IMR-90 (cell line): ENCODE measurements at regions not wholly inside any gene's neighbourhood (a gene's known extent, or its start where the extent isn't known, plus 50 kb on each side); places are given as distances from the start of the nearest gene placed in this dataset.

Experiments used
- ATAC-seq: fragments of 200-7000 bp; cut with Tn5 transposase; 2 replicates; pipeline ENCODE4 v1.9.1; 2020; ENCODE audit warnings: low read depth, mild to moderate bottlenecking, moderate library complexity
- BruUV-seq: library from RNA; stranded (reverse); fragments of 400-500 nt; replicated peaks from 2 replicates; lab custom pipeline; 2021; lab: Mats Ljungman, UMichigan
- CTCF ChIA-PET: fragments of 300-600 bp; formaldehyde crosslinking; extraction: SDS; loops from one replicate; lab custom pipeline; 2021; ENCODE audit warnings: antibody characterized with exemption; lab: Yijun Ruan, JAX
- POLR2A ChIA-PET: fragments of 300-600 bp; sonication (Branson Sonifier 250); formaldehyde crosslinking; loops from one replicate; lab custom pipeline; 2022; ENCODE audit warnings: antibody characterized with exemption; ENCODE audit not compliant: unreplicated experiment; lab: Charles Lee
- DNase-seq: peaks from one replicate; pipeline ENCODE4 v3.0.0; 2013
- H2AFZ ChIP-seq: replicated peaks from 2 replicates; pipeline ENCODE3; 2013; ENCODE audit warnings: low read length, mild to moderate bottlenecking; ENCODE audit not compliant: poor library complexity
- H2AK5ac ChIP-seq: 2 replicates; pipeline ENCODE4 v1.6.1; 2013; ENCODE audit warnings: low read depth, low read length, inconsistent platforms
- H2AK9ac ChIP-seq: replicated peaks from 2 replicates; pipeline ENCODE3; 2013; ENCODE audit warnings: mild to moderate bottlenecking, low read depth, low read length, moderate library complexity; ENCODE audit not compliant: poor library complexity
- H2BK120ac ChIP-seq: 2 replicates; pipeline ENCODE4 v1.6.1; 2013; ENCODE audit warnings: low read depth, low read length, inconsistent platforms
- H2BK15ac ChIP-seq: 3 replicates; pipeline ENCODE4 v1.6.1; 2013; ENCODE audit warnings: low read depth, low read length, inconsistent platforms
- H2BK20ac ChIP-seq: 2 replicates; pipeline ENCODE4 v1.6.1; 2013; ENCODE audit warnings: low read depth, mild to moderate bottlenecking, inconsistent platforms, low read length, moderate library complexity
- H2BK5ac ChIP-seq: 2 replicates; pipeline ENCODE4 v1.6.1; 2013; ENCODE audit warnings: mild to moderate bottlenecking, low read depth, low read length, inconsistent platforms; ENCODE audit not compliant: poor library complexity, severe bottlenecking
- H3K14ac ChIP-seq: replicated peaks from 2 replicates; pipeline ENCODE4 v1.6.1; 2013; ENCODE audit warnings: low read depth, low read length, inconsistent platforms
- H3K18ac ChIP-seq: 2 replicates; pipeline ENCODE4 v1.6.1; 2013; ENCODE audit warnings: low read depth, low read length, control low read depth
- H3K23ac ChIP-seq: 2 replicates; pipeline ENCODE4 v1.6.1; 2013; ENCODE audit warnings: low read depth, low read length, inconsistent platforms
- H3K27ac ChIP-seq: 2 replicates; pipeline ENCODE4 v1.5.1; 2013; ENCODE audit warnings: mild to moderate bottlenecking, control low read depth, low read length; ENCODE audit not compliant: insufficient read depth
- H3K27me3 ChIP-seq: 2 replicates; pipeline ENCODE4 v1.6.1; 2013; ENCODE audit warnings: low read length; ENCODE audit not compliant: control insufficient read depth, insufficient read depth
- H3K36me3 ChIP-seq: 2 replicates; pipeline ENCODE4 v1.6.1; 2013; ENCODE audit warnings: low read length, mixed read lengths; ENCODE audit not compliant: control insufficient read depth, insufficient read depth
- H3K4ac ChIP-seq: 2 replicates; pipeline ENCODE4 v1.6.1; 2013; ENCODE audit warnings: low read depth, low read length, inconsistent platforms
- H3K4me1 ChIP-seq: 2 replicates; pipeline ENCODE4 v1.6.1; 2013; ENCODE audit warnings: low read length, mixed read lengths; ENCODE audit not compliant: control insufficient read depth, insufficient read depth
- H3K4me2 ChIP-seq: 2 replicates; pipeline ENCODE4 v1.6.1; 2013; ENCODE audit warnings: low read depth, mild to moderate bottlenecking, control low read depth, low read length, moderate library complexity
- H3K4me3 ChIP-seq: 2 replicates; pipeline ENCODE4 v1.5.1; 2013; ENCODE audit warnings: low read depth, mild to moderate bottlenecking, control low read depth, low read length, moderate library complexity; ENCODE audit not compliant: insufficient read depth
- H3K56ac ChIP-seq: 2 replicates; pipeline ENCODE4 v1.6.1; 2013; ENCODE audit warnings: low read length, inconsistent platforms; ENCODE audit not compliant: insufficient read depth; ENCODE audit errors: extremely low read depth
- H3K79me1 ChIP-seq, 2 experiments: 2 replicates each; pipeline ENCODE4 v1.6.1; 2013; ENCODE audit warnings: low read length in 2 of 2, inconsistent platforms in 1 of 2, low read depth in 1 of 2
- H3K9ac ChIP-seq: 2 replicates; pipeline ENCODE4 v1.6.1; 2013; ENCODE audit warnings: low read depth, low read length, control low read depth
- H3K9me1 ChIP-seq: 2 replicates; pipeline ENCODE4 v1.6.1; 2013; ENCODE audit warnings: low read length, inconsistent platforms; ENCODE audit not compliant: insufficient read depth
- H3K9me3 ChIP-seq: 2 replicates; pipeline ENCODE4 v1.6.1; 2013; ENCODE audit warnings: low read length; ENCODE audit not compliant: control insufficient read depth, insufficient read depth
- H4K20me1 ChIP-seq: 2 replicates; pipeline ENCODE4 v1.6.1; 2013; ENCODE audit warnings: low read length, inconsistent platforms; ENCODE audit not compliant: insufficient read depth
- H4K5ac ChIP-seq: 2 replicates; pipeline ENCODE4 v1.6.1; 2013; ENCODE audit warnings: mild to moderate bottlenecking, low read depth, low read length, control low read depth
- H4K8ac ChIP-seq, 2 experiments: 2 replicates each; pipeline ENCODE4 v1.6.1; 2013; ENCODE audit warnings: low read depth in 2 of 2, low read length in 2 of 2, control low read depth in 1 of 2, inconsistent platforms in 1 of 2
- H4K91ac ChIP-seq: 2 replicates; pipeline ENCODE4 v1.6.1; 2013; ENCODE audit warnings: low read depth, low read length, inconsistent platforms; ENCODE audit not compliant: insufficient read depth
- BHLHE40 ChIP-seq: fragments of 150-350 bp; IDR thresholded peaks from 2 replicates; pipeline ENCODE4 v1.6.1; 2016; ENCODE audit warnings: mild to moderate bottlenecking, low read depth, low read length
- CEBPB ChIP-seq: IDR thresholded peaks from 2 replicates; pipeline ENCODE4 v1.6.1; 2012; ENCODE audit warnings: low read depth, low read length, improper control_type of control experiment
- CHD1 ChIP-seq: IDR thresholded peaks from 2 replicates; pipeline ENCODE4 v1.6.1; 2012; ENCODE audit warnings: low read depth, low read length, improper control_type of control experiment
- CTCF ChIP-seq: conservative IDR thresholded peaks from 2 replicates; pipeline ENCODE4 v1.5.1; 2012; ENCODE audit warnings: mild to moderate bottlenecking, low read depth, low read length, improper control_type of control experiment
- FOS ChIP-seq: fragments of 150-350 bp; IDR thresholded peaks from 2 replicates; pipeline ENCODE4 v1.6.1; 2016; ENCODE audit warnings: low read depth, low read length
- MAFK ChIP-seq: IDR thresholded peaks from 2 replicates; pipeline ENCODE4 v1.6.1; 2012; ENCODE audit warnings: low read depth, low read length, improper control_type of control experiment
- MAZ ChIP-seq: IDR thresholded peaks from 2 replicates; pipeline ENCODE4 v1.6.1; 2012; ENCODE audit warnings: low read depth, mild to moderate bottlenecking, low read length, improper control_type of control experiment, moderate library complexity, borderline replicate concordance
- MXI1 ChIP-seq: IDR thresholded peaks from 2 replicates; pipeline ENCODE4 v1.6.1; 2012; ENCODE audit warnings: low read depth, mild to moderate bottlenecking, low read length, moderate library complexity, borderline replicate concordance
- NFE2L2 ChIP-seq: fragments of 150-350 bp; IDR thresholded peaks from 2 replicates; pipeline ENCODE4 v1.6.1; 2016; ENCODE audit warnings: low read depth, mild to moderate bottlenecking, low read length
- POLR2A ChIP-seq: IDR thresholded peaks from 2 replicates; pipeline ENCODE4 v1.6.1; 2012; ENCODE audit warnings: mild to moderate bottlenecking, low read depth, low read length
- RAD21 ChIP-seq: IDR thresholded peaks from 2 replicates; pipeline ENCODE4 v1.6.1; 2012; ENCODE audit warnings: low read length, improper control_type of control experiment
- RCOR1 ChIP-seq: IDR thresholded peaks from 2 replicates; pipeline ENCODE4 v1.6.1; 2012; ENCODE audit warnings: mild to moderate bottlenecking, low read length, improper control_type of control experiment; ENCODE audit not compliant: insufficient replicate concordance
- RFX5 ChIP-seq: IDR thresholded peaks from 2 replicates; pipeline ENCODE4 v1.8.0; 2012; ENCODE audit warnings: low read depth, mild to moderate bottlenecking, low read length, moderate library complexity
- SMC3 ChIP-seq: fragments of 150-350 bp; IDR thresholded peaks from 2 replicates; pipeline ENCODE4 v1.6.1; 2016; ENCODE audit warnings: low read depth, mild to moderate bottlenecking, antibody characterized with exemption, low read length, moderate library complexity
- USF2 ChIP-seq: fragments of 150-350 bp; IDR thresholded peaks from 2 replicates; pipeline ENCODE4 v1.6.1; 2017; ENCODE audit warnings: mild to moderate bottlenecking, antibody characterized with exemption, low read length, low read depth
- WGBS, 2 experiments: methylation state at CpG; one replicate each; pipeline versions ENCODE4 v1.1.5 to v1.1.7; 2013; ENCODE audit warnings: missing lambda C conversion rate in 2 of 2; ENCODE audit not compliant: insufficient read length in 1 of 2; ENCODE audit errors: extremely low coverage in 2 of 2; 5-methylcytosine and 5-hydroxymethylcytosine counted together
- dilution Hi-C: fragments of 300-500 bp; cut with HindIII; formaldehyde crosslinking; loops from one replicate; pipeline ENCODE4 v1.14.3; 2018; ENCODE audit warnings: low sequenced_read_pairs; ENCODE audit not compliant: unreplicated experiment
- in situ Hi-C: fragments of 300-500 bp; cut with MboI; formaldehyde crosslinking; loops from 3 replicates; pipeline ENCODE4 v1.14.3; 2019; ENCODE audit warnings: low sequenced_read_pairs, inconsistent platforms, mixed read lengths
- intact Hi-C: fragments of 100-400 bp; cut with micrococcal nuclease; formaldehyde crosslinking; loops from 2 replicates; pipeline ENCODE4 v1.10.0; 2022
- TF ChIP-seq, protein P1 (sequence below): fragments of 150-350 bp; IDR thresholded peaks from 2 replicates; pipeline ENCODE4 v1.6.1; 2016; ENCODE audit warnings: low read depth, mild to moderate bottlenecking, low read length, moderate library complexity, borderline replicate concordance

DNA sequence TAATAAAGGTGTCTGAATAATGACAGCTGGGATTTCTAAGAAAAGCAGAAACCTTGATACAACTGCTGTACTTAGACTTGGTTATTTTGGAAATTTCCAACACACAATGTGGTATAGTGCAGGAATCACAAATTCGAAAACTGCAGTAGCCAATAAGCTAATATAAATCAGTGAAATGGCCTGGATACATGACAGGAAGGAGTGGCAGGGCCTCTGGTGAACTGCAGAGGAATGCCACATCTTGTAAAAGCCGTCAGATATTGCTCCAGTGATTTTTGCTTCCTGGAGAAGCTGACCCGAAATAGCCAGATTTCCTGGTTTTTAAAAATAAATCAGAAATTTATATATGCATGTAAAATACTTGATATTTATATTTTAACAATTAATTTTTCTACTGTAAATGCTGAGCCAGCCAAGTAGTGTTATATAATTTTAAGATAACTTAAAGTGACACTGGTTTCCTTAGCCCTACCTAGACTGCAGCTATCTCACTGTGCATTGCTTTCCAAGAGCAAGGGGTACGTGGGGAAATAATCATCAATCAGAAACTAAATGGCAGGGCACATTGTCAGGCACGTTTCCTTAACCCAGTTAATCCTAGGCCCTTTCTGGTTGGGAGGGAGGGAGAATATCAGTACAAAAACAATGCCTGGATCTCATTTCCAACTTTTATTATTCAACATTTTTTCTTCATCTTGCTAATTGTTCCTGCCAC lies 182.4 kb downstream of the RASEF start:
- TF ChIP-seq USF2 (no peak), RCOR1 (no peak), NFE2L2 (no peak), CTCF (no peak), MXI1 (no peak), CHD1 (no peak), FOS (no peak), MAZ (no peak), BHLHE40 (no peak), SMC3 (no peak), RAD21 (no peak), MAFK (no peak), CEBPB (no peak), RFX5 (no peak), POLR2A (no peak)
- TF ChIP-seq, protein P1, sequence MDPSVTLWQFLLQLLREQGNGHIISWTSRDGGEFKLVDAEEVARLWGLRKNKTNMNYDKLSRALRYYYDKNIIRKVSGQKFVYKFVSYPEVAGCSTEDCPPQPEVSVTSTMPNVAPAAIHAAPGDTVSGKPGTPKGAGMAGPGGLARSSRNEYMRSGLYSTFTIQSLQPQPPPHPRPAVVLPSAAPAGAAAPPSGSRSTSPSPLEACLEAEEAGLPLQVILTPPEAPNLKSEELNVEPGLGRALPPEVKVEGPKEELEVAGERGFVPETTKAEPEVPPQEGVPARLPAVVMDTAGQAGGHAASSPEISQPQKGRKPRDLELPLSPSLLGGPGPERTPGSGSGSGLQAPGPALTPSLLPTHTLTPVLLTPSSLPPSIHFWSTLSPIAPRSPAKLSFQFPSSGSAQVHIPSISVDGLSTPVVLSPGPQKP: no peak
- ATAC-seq (no peak), DNase-seq (no peak)
- Histone ChIP-seq H2AK5ac (no peak overlapping the region), H4K8ac (no peak overlapping the region), H3K27ac (no peak overlapping the region), H3K4me2 (no peak overlapping the region), H2BK120ac (no peak overlapping the region), H3K4me3 (no peak overlapping the region), H3K4me1 (no peaks in the 10 kb centered on the region), H2BK20ac (no peak overlapping the region), H2BK5ac (no peak overlapping the region), H3K23ac (no peak overlapping the region), H3K9me3 (no peaks in the 10 kb centered on the region), H2AK9ac (no peak overlapping the region), H2AFZ (no peak overlapping the region), H3K56ac (no peak overlapping the region), H4K91ac (no peak overlapping the region), H3K18ac (no peak overlapping the region), H4K20me1 (no peaks in the 10 kb centered on the region), H3K9ac (no peak overlapping the region), H3K79me1 (no peaks in the 10 kb centered on the region), H3K36me3 (no peaks in the 10 kb centered on the region), H3K9me1 (no peaks in the 10 kb centered on the region), H2BK15ac (no peak overlapping the region), H3K14ac (no peak overlapping the region), H3K4ac (no peak overlapping the region), H4K5ac (no peak overlapping the region), H3K27me3 (no peaks in the 10 kb centered on the region)
- in situ Hi-C loops (no loop called here), dilution Hi-C loops (no loop called here), intact Hi-C loops (no loop called here)
- ChIA-PET POLR2A (interaction anchor here (0.5 kb wide), 1 partner anchor 572 kb away, joined by 3 read pairs; no protein-coding TSS in a partner anchor), CTCF (no interaction called here)
- no CpG with 5 or more reads among the region's 5 CpGs for WGBS, 2 experiments
- no TSS peak for BruUV-seq
